ENCODE measurements at regions not wholly inside any gene's neighbourhood (a gene's known extent, or its start where the extent isn't known, plus 50 kb on each side); places are given as distances from the start of the nearest gene placed in this dataset.
A peak's percentile ranks its signal among the peaks of the same experiment; 100 is the strongest.

DNA sequence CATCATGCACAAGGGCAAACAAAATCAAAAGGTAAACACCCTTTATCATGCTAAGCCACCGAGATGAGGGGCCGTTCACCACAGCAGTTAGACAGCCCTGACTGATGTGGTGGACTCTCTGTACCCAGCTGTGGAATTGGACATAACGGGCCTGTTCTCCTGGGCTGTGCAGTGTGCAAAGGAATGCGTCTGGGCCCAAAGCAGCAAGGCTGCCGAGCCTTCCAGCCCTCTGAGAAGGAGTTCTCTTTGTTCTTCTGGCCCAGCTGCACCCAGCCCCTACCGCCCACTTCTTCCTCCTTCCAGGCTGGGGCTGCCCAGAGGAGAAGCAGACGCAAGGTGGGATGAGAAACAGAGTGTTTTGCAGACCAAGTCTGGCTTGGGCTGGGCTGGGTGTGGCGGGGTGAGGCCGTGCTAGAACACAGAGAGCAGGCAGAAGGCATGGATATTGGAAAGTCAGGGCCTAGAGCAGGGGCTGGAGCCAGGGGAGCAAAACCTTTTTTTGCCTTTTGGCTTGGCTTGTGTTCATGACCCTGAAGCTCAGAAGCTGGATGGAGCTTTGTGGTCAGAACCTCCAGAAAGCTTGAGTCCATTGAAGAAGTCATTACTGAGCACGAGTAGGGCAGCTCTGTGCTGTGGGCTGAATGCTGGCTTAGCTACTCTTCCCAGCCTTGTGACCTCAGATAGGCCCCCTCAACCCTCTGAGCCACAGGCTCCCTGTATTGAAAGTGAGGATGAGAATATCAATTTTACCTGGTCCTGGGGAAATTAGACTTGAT, 49.8 kb upstream of the SH3PXD2B start:
- Histone ChIP-seq H3K4me3 (ENCODE audit: low read length in 2 of 2) (no peak overlapping the region), H3K27me3 (ENCODE audit: control insufficient read depth in 1 of 2, insufficient read depth in 2 of 2, low read length in 1 of 2) (no peaks in the 10 kb centered on the region), H3K27ac (ENCODE audit: low read depth in 1 of 2, low read length in 2 of 2) (no peak overlapping the region), H3K9me3 (ENCODE audit: control insufficient read depth, low read length) (no peaks in the 10 kb centered on the region), H3K4me1 (ENCODE audit: control insufficient read depth in 1 of 2, insufficient read depth in 2 of 2, low read length in 2 of 2) (no peaks in the 10 kb centered on the region), H3K36me3 (ENCODE audit: control insufficient read depth in 1 of 2, insufficient read depth in 2 of 2, low read length in 1 of 2) (no peaks in the 10 kb centered on the region)
- intact Hi-C loops (cut with DNase I), result no loop called here
- DNase-seq (peak; percentile 60 to 73), ATAC-seq (ENCODE audit: low FRiP score) (peak; percentile 59)
- WGBS, 2 donors, result 56 to 64% methylated on average over 9 to 10 of the region's 10 CpGs
